ENCODE measurements at regions not wholly inside any gene's neighbourhood (a gene's known extent, or its start where the extent isn't known, plus 50 kb on each side); places are given as distances from the start of the nearest gene placed in this dataset.

- intact Hi-C loops (cut with DNase I), result no loop called here
- DNase-seq (ENCODE audit: low spot score), result no peak
Observed at GRCh38 chr13:80669112-80669511, 328.2 kb upstream of the SPRY2 start.

GRCh38 chr13:80668452-80668851 lies 327.5 kb upstream of the SPRY2 start:
- no peak for DNase-seq (ENCODE audit: low spot score)
- intact Hi-C loops (cut with DNase I), result no loop called here

DNA sequence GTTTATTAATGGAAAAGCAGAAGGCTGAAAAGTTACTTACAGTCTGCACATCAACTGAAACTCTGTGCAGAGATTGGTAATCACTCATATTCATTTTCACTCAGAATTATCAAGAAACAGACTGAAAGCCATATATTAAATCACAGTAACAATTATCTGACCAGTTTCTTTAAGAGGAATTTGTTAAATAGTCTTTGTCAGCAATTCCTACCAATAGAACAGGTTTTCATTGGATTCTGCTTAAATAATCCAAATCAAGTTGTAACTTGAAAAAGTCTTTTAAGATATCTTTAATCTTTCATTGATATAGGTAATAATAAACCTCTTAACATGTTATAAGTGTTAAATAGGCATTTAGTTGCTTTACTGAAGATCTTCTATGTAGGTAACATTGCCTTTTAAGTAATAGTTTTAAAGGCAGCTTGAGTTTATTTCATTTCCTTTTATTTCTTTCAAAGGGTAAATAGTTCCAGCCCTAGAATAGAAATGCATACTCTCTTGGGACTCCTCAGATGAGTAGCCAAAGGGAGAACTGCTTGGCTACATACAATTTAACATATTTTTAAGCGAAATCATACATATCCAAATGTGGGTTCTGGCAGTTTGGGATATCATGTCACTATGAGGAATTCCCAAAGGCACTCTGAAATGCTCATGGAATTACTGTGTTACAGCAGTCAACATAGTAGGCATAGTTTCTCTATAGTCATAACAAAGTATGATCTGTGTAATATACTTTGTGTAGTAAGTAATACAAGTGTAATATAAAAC lies 326.0 kb upstream of the SPRY2 start:
- no peak for DNase-seq (ENCODE audit: low spot score)
- intact Hi-C loops (cut with DNase I), result loop anchor here in 1 of 2 donors (2.0 kb wide), 1 partner anchor 40 kb away; no protein-coding TSS in a partner anchor

GRCh38 chr13:80665792-80666333 lies 324.9 kb upstream of the SPRY2 start:
- DNase-seq (ENCODE audit: low spot score), result no peak
- intact Hi-C loops (cut with DNase I), result loop anchor here in 1 of 2 donors (2.0 kb wide), 1 partner anchor 41 kb away; no protein-coding TSS in a partner anchor

GRCh38 chr13:80664950-80665349 lies 324.0 kb upstream of the SPRY2 start:
- DNase-seq (ENCODE audit: low spot score), result no peak
- intact Hi-C loops (cut with DNase I), result no loop called here

DNA sequence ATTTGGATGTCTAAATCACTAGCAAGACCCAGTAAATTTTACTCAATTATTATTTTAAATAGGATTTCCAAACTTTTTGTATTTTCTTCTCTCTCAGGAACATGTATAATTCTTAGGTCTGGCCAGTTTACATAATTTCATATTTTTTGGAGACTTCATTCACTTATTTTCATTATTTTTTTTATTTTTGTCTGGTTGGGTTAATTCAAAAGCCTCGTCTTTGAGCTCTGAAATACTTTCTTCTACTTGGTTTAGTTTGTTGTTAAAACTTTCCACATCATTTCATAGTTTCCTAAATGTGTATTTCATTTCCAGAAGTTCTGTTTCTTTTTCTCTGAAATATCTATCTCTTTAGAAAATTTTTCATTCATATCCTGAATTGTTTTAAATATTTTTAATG lies 322.9 kb upstream of the SPRY2 start:
- no peak for DNase-seq (ENCODE audit: low spot score)
- intact Hi-C loops (cut with DNase I), result no loop called here

GRCh38 chr13:80658705-80659104 lies 317.8 kb upstream of the SPRY2 start:
- intact Hi-C loops (cut with DNase I), result no loop called here
- DNase-seq (ENCODE audit: low spot score), result no peak

GRCh38 chr13:80656512-80656904 lies 315.6 kb upstream of the SPRY2 start:
- no peak for DNase-seq (ENCODE audit: low spot score)
- intact Hi-C loops (cut with DNase I), result no loop called here

DNA sequence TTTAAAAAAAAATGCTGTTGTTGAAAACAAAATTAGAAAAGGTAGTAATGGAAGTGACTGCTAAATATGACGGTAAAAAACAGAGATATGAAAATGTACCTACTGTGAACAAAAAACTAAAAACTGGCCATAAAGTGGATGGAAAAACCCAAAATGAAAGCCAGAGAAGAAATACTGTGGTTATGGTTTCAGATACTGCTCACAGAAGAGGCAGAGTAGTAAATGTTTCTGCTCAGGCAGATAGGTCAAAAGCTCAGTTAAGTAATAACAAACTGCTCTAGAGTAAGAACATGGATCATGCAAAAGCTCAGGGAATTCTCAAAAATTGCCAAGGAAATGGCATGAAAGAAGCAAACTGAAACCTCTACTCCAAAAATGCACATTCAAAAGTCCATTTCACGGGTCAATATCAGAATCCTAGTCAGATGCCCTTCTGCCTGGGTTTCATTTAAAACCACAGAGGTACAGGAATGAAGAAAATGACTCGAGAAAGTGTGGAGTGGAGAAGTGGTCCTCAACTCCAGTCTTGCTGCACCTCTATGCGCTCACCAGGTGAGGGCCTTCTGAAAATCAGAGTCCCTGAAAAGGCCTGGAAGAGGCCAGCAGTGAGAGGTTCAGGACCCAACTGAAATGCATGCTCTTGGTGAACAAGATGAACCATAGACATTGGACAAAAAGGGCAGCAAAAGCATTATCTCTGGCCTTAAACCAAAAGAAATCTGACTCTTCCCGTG lies 315.0 kb upstream of the SPRY2 start:
- intact Hi-C loops (cut with DNase I), result no loop called here

DNA sequence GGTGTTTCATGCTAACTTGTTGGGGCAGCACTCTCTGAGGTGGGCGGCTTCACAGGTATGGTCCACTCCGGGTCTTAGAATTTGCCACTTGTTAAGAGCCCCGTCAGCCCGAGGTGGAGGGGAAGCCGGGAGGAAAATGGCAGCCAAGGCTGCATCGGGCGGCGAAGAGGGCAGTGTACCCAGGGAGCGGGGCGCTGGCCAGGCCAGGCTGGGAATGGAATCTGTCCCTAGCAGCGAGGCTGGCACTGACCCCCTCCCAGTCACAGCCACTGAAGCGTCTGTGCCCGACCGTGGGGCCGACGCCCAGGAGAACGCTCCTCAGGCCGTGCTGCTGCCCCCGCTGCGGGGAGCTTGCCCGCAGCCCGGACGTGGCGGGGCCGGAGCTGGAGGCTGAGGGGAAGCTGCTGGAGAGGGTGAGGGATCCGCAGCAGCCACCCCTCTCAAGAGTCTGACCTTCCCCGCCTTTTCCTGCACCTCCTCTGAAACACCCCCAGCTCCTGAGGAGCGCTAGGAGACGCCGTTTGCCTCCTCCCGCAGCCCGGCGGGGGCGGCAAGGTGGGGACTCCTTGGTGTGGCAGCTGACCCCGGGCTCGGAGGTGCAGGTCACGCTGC lies 313.8 kb upstream of the SPRY2 start:
- intact Hi-C loops (cut with DNase I), result no loop called here
- no peak for DNase-seq (ENCODE audit: low spot score)

More for the DNA sequence above, 315.0 kb upstream of the SPRY2 start:
- no peak for DNase-seq (ENCODE audit: low spot score)

DNA sequence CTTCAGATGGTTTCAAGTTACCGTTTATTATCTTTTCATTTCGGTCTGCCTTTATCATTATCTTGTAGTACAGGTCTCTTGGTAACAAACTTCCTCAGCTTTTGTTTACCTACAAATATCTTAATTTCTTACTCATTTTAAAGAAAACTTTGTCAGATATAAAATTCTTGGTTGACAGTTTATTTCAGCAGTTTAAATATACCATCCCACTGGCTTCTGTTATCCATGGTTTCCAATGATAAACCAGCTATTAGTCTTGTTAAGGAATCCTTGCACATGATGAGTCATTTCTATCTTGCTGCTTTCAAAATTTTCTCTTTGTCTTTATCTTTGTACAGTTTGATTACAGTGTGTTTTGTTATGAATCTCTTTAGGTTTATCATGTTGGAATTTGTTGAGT lies 308.3 kb upstream of the SPRY2 start:
- intact Hi-C loops (cut with DNase I), result no loop called here
- no peak for DNase-seq (ENCODE audit: low spot score)

GRCh38 chr13:80642641-80643040 lies 301.7 kb upstream of the SPRY2 start:
- intact Hi-C loops (cut with DNase I), result no loop called here

DNA sequence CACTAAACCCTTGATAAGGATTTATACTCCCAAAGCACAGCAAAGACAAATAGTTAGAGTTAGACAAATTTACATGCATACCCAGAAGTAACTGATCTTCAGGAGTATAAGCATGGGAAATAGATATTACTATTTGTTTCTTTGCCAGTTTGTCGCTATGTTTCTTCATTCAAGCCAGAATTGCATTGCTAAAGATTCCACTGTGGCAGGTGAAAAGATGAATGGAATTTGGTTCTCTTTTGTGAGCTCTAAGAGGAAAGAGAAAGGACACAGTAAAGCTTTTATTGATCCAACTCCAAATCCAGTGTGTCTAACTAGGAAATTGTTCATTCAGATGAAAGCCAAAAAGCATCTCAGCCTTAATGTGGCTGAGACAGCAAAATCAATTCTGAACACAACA lies 292.3 kb upstream of the SPRY2 start:
- intact Hi-C loops (cut with DNase I), result no loop called here
- no peak for DNase-seq (ENCODE audit: low spot score)

More at GRCh38 chr13:80642641-80643040, 301.7 kb upstream of the SPRY2 start:
- DNase-seq (ENCODE audit: low spot score), result no peak

DNA sequence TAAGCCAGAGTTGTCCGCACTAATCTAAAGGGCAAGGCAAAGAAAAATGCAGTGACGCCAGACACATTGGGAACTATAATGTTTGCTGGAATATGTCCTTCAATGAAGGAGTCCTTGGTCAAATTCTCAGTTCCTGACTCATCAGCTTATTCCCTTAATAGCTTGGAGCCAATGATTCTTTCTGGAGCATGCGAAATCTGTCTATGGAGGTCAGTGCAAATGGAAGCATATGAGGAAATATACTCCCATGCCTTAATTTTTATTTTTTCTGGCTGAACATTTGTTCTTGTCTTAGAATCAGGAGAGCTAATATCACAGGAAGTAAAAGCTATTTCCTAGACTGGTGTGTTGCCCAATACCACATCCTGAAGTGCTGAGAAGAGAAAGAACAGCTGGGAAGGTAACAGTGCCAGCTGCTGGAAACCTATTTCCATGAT lies 289.8 kb upstream of the SPRY2 start:
- DNase-seq (ENCODE audit: low spot score), result no peak
- intact Hi-C loops (cut with DNase I), result no loop called here

DNA sequence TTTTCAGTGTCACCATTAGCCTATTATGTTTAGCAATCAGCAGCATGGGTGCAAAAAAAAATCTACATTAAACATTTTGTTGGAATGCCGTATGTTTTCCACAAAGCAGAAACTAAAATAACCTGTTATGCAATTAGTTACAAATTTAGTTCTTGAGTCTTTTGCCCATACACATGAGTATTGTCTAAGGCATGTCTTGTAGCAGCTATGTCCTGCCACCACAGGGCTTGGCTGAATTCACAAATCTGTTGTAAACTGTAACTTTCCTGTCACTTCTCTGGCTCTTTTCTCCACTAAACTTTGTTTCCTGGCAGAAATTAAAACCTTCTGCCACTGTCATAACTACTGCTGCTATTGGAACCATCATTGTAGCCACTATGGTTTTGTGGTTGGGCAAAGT lies 277.9 kb upstream of the SPRY2 start:
- DNase-seq (ENCODE audit: low spot score), result no peak
- intact Hi-C loops (cut with DNase I), result no loop called here

DNA sequence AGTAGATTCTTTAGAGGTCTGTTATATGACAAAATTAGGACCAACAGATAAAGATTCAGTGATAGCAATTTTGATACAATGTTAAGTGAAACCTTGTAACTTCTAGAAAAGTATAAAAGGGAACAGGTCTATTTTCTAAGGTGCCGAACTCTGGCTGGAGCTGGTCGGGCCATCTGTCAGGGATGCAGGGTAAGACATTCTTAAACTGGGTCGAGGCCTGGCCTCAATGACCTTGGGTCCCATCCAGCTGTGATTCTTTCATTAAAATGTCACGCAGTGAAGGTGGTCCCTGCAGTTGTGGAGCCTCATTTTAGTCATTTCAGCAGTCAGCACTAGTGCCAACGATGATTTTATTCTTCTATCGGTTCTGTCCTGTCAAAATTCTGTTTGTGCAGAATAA lies 271.9 kb upstream of the SPRY2 start:
- no peak for DNase-seq (ENCODE audit: low spot score)
- intact Hi-C loops (cut with DNase I), result no loop called here

- intact Hi-C loops (cut with DNase I), result no loop called here
- no peak for DNase-seq (ENCODE audit: low spot score)
Observed at GRCh38 chr13:80611310-80611709, 270.4 kb upstream of the SPRY2 start.

DNA sequence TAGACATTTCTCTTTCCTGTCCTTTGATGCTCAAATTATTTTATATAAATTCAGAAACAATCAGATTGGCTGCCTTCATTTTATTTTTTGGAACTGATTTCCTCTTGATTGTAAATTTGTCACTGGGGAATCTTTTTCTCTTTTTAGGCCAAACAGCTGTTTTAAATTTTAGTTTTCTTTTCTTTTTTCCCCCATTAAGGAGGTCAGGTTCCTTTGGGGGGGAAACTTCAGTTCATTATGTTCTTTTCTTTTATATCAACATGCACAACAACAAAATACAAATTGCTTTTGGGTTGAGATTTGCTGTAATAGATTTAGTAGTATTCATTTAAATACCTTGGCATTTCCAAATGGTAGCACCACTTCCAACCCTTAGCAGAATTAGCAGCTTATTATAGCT lies 264.8 kb upstream of the SPRY2 start:
- DNase-seq (ENCODE audit: low spot score), result no peak
- intact Hi-C loops (cut with DNase I), result no loop called here

- intact Hi-C loops (cut with DNase I), result no loop called here
- DNase-seq (ENCODE audit: low spot score), result no peak
Observed at GRCh38 chr13:80605011-80605410, 264.1 kb upstream of the SPRY2 start.

- no peak for DNase-seq (ENCODE audit: low spot score)
- intact Hi-C loops (cut with DNase I), result no loop called here
Observed at GRCh38 chr13:80604098-80604497, 263.2 kb upstream of the SPRY2 start.
